HepG2 (cell line): ENCODE measurements at regions not wholly inside any gene's neighbourhood (a gene's known extent, or its start where the extent isn't known, plus 50 kb on each side); places are given as distances from the start of the nearest gene placed in this dataset.

ENCODE experiments used
- ATAC-seq: fragments of 200-7000 bp; cut with Tn5 transposase; 3 replicates; pipeline ENCODE4 v1.9.1; 2020; ENCODE audit warnings: mild to moderate bottlenecking, moderate library complexity
- BruUV-seq: library from RNA; stranded (reverse); fragments of 400-500 nt; replicated peaks from 2 replicates; lab custom pipeline; 2021; lab: Mats Ljungman, UMichigan
- CTCF ChIA-PET: fragments of 300-600 bp; formaldehyde crosslinking; extraction: SDS; loops from one replicate; lab custom pipeline; 2021; ENCODE audit warnings: low total read pairs, inconsistent platforms, low intra/inter-chr PET ratio; lab: Yijun Ruan, JAX
- POLR2A ChIA-PET: fragments of 350-600 bp; sonication (Branson Sonifier 250); formaldehyde crosslinking; loops from one replicate; lab custom pipeline; 2020; ENCODE audit warnings: antibody characterized with exemption, inconsistent platforms; lab: Yijun Ruan, JAX
- DNase-seq: peaks from one replicate; pipeline ENCODE4 v3.0.0-alpha.2; 2015; ENCODE audit warnings: low spot score
- FAIRE-seq: peaks from 3 replicates; lab custom pipeline; 2011; peaks lifted over from hg19 to GRCh38; lab: Jason Lieb, UNC
- H2AFZ ChIP-seq: one replicate; pipeline ENCODE4 v1.6.1; 2011; ENCODE audit warnings: low read length, inconsistent platforms
- H3K27ac ChIP-seq: fragments of 300-600 bp; 3 replicates; pipeline ENCODE4 v1.8.0; 2011; ENCODE audit warnings: mixed run types, mild to moderate bottlenecking, mixed read lengths, low read length, inconsistent platforms; ENCODE audit not compliant: insufficient read depth; ENCODE audit errors: extremely low read length
- H3K27me3 ChIP-seq, 2 experiments: fragments of 200-600 bp in 1 of 2; 2 replicates in 1 of 2; 3 replicates in 1 of 2; pipeline versions ENCODE4 v1.6.0 to v1.8.0; 2011; ENCODE audit warnings: low read length in 2 of 2, mild to moderate bottlenecking in 2 of 2, moderate library complexity in 2 of 2, inconsistent platforms in 1 of 2; ENCODE audit not compliant: insufficient read depth in 2 of 2, control insufficient read depth in 1 of 2
- H3K36me3 ChIP-seq, 2 experiments: fragments of 200-600 bp in 1 of 2; replicated peaks in 1 of 2; 2 replicates in 1 of 2; 3 replicates in 1 of 2; pipeline versions ENCODE4 v1.5.1 to v1.8.0; 2011; ENCODE audit warnings: low read length in 2 of 2, inconsistent platforms in 1 of 2; ENCODE audit not compliant: insufficient read depth in 2 of 2, control insufficient read depth in 1 of 2
- H3K4me1 ChIP-seq: 2 replicates; pipeline ENCODE4 v1.5.1; 2012; ENCODE audit warnings: low read length, inconsistent platforms; ENCODE audit not compliant: insufficient read depth
- H3K4me2 ChIP-seq: 2 replicates; pipeline ENCODE4 v1.6.0; 2011; ENCODE audit warnings: low read depth, low read length, inconsistent platforms
- H3K4me3 ChIP-seq, 3 experiments: fragments of 200-600 bp in 1 of 3; sonication (generic), shearing (Covaris generic) in 1 of 3; replicated peaks in 1 of 3; 2 replicates each; pipeline ENCODE4 v1.5.1; 2011 to 2016; ENCODE audit warnings: low read length in 3 of 3, inconsistent platforms in 2 of 3, low read depth in 2 of 3, mild to moderate bottlenecking in 2 of 3, control low read depth in 1 of 3, mixed read lengths in 1 of 3; ENCODE audit not compliant: insufficient read depth in 1 of 3
- H3K79me2 ChIP-seq: one replicate; pipeline ENCODE4 v1.6.1; 2011; ENCODE audit warnings: low read length, inconsistent platforms; ENCODE audit not compliant: insufficient read depth
- H3K9ac ChIP-seq: 2 replicates; pipeline ENCODE4 v1.6.0; 2011; ENCODE audit warnings: mild to moderate bottlenecking, low read depth, low read length, inconsistent platforms; ENCODE audit not compliant: insufficient read depth
- H3K9me3 ChIP-seq: 2 replicates; pipeline ENCODE4 v1.5.1; 2012; ENCODE audit warnings: mild to moderate bottlenecking, low read length
- H4K20me1 ChIP-seq: 2 replicates; pipeline ENCODE4 v1.6.0; 2011; ENCODE audit warnings: inconsistent platforms, mild to moderate bottlenecking, low read length, moderate library complexity; ENCODE audit not compliant: insufficient read depth
- CBX5 ChIP-seq: sonication (generic); formaldehyde crosslinking; IDR thresholded peaks from 2 replicates; pipeline ENCODE4 v1.4.0; 2020; ENCODE audit warnings: missing genetic modification reagents, borderline replicate concordance
- DNMT3B ChIP-seq: conservative IDR thresholded peaks from 2 replicates; pipeline ENCODE4 v1.6.1; 2016; ENCODE audit warnings: missing biosample characterization, control low read depth
- GATAD1 ChIP-seq: IDR thresholded peaks from 2 replicates; pipeline ENCODE4 v1.6.1; 2016; ENCODE audit warnings: missing genetic modification reagents, missing compliant biosample characterization
- GMEB2 ChIP-seq: IDR thresholded peaks from 2 replicates; pipeline ENCODE4 v1.6.1; 2016; ENCODE audit warnings: missing biosample characterization, missing genetic modification reagents, low read depth
- GRHL1 ChIP-seq: sonication (generic); formaldehyde crosslinking; conservative IDR thresholded peaks from 2 replicates; pipeline ENCODE4 v1.8.0; 2022; ENCODE audit warnings: missing genetic modification reagents
- HNRNPL ChIP-seq: fragments of 200-400 bp; formaldehyde crosslinking; IDR thresholded peaks from 2 replicates; pipeline ENCODE4 v1.6.1; 2017; ENCODE audit warnings: mild to moderate bottlenecking, low read depth, low read length
- MNT ChIP-seq: fragments of 450-650 bp; IDR thresholded peaks from 2 replicates; pipeline ENCODE4 v1.6.1; 2016
- ZC3H13 ChIP-seq: sonication (generic); formaldehyde crosslinking; IDR thresholded peaks from 2 replicates; pipeline ENCODE4 v1.8.1; 2023; ENCODE audit warnings: mild to moderate bottlenecking, missing genetic modification reagents, moderate library complexity
- ZNF446 ChIP-seq: sonication (generic); formaldehyde crosslinking; IDR thresholded peaks from 2 replicates; pipeline ENCODE4 v1.5.0; 2020; ENCODE audit warnings: mild to moderate bottlenecking, missing genetic modification reagents
- ZNF891 ChIP-seq: sonication (generic); formaldehyde crosslinking; IDR thresholded peaks from 2 replicates; pipeline ENCODE4 v1.5.0; 2020; ENCODE audit warnings: mild to moderate bottlenecking, missing genetic modification reagents
- WGBS: methylation state at CpG from one replicate; pipeline ENCODE4 v1.1.6; 2017; ENCODE audit warnings: low lambda C conversion rate; 5-methylcytosine and 5-hydroxymethylcytosine counted together
- in situ Hi-C: cut with HindIII; loops from 2 replicates; pipeline ENCODE4 v1.10.0; 2017; ENCODE audit warnings: low pct_unique_long_range_greater_than_20kb; ENCODE audit not compliant: extremely low pct_ligation_motif_present
- intact Hi-C: fragments of 100-400 bp; cut with micrococcal nuclease; formaldehyde crosslinking; loops from one replicate; pipeline ENCODE4 v1.10.0; 2022; ENCODE audit not compliant: unreplicated experiment

- CTCF ChIA-PET = no interaction called here
- intact Hi-C loops (no loop called here), in situ Hi-C loops (no loop called here)
- Histone ChIP-seq H3K36me3 (no peaks in the 10 kb centered on the region), H3K79me2 (no peaks in the 10 kb centered on the region), H3K4me1 (no peaks in the 10 kb centered on the region), H3K27ac (no peak overlapping the region), H3K27me3 (no peaks in the 10 kb centered on the region), H2AFZ (no peak overlapping the region), H3K4me2 (no peak overlapping the region), H3K9ac (no peak overlapping the region), H3K9me3 (peaks cover 55% of the 10 kb centered on the region), H3K4me3 (no peak overlapping the region), H4K20me1 (no peaks in the 10 kb centered on the region)
- FAIRE-seq (no peak), ATAC-seq (no peak), DNase-seq (no peak)
- POLR2A ChIA-PET = no interaction called here
- BruUV-seq = no TSS peak
- TF ChIP-seq CBX5 (CRISPR knock-in tag) (no peak), HNRNPL (no peak), DNMT3B (no peak)
These were observed 352.5 kb downstream of the C12orf50 start for GRCh38 chr12:87676731-87677130.

GRCh38 chr12:87671757-87672156, 357.4 kb downstream of the C12orf50 start:
- BruUV-seq = no TSS peak
- in situ Hi-C loops = no loop called here
- FAIRE-seq (no peak), ATAC-seq (no peak), DNase-seq (no peak)
- no peak for TF ChIP-seq GMEB2 (CRISPR knock-in tag)
- TF ChIP-seq MNT = no peak
- no peak for TF ChIP-seq ZNF446 (CRISPR knock-in tag)
- no peak for TF ChIP-seq GATAD1 (CRISPR knock-in tag)
- TF ChIP-seq ZNF891 = no peak
- no peak for TF ChIP-seq GRHL1 (CRISPR knock-in tag)
- no peak for TF ChIP-seq ZC3H13 (CRISPR knock-in tag)
- ChIA-PET POLR2A (no interaction called here), CTCF (no interaction called here)
- no peaks in the 10 kb centered on the region for H3K4me1 ChIP-seq
- no peaks in the 10 kb centered on the region for H3K36me3 ChIP-seq
- no peaks in the 10 kb centered on the region for H3K27me3 ChIP-seq
- no peaks in the 10 kb centered on the region for H3K79me2 ChIP-seq
- no peak overlapping the region for H3K27ac ChIP-seq
- no peak overlapping the region for H3K4me2 ChIP-seq
- peaks cover 56% of the 10 kb centered on the region for H3K9me3 ChIP-seq
- no peaks in the 10 kb centered on the region for H4K20me1 ChIP-seq
- no peak overlapping the region for H3K9ac ChIP-seq
- H3K4me3 ChIP-seq = no peak overlapping the region
- 15% methylated on average over 4 of the region's 4 CpGs for WGBS
- intact Hi-C loops = no loop called here
- no peak overlapping the region for H2AFZ ChIP-seq
